GM21360 (cell line): ENCODE measurements at regions not wholly inside any gene's neighbourhood (a gene's known extent, or its start where the extent isn't known, plus 50 kb on each side); places are given as distances from the start of the nearest gene placed in this dataset.

ENCODE experiments used
- ATAC-seq: cut with Tn5 transposase; IDR thresholded peaks from one replicate; pipeline ENCODE4 v1.9.1; 2021; ENCODE audit warnings: mild to moderate bottlenecking, moderate library complexity; ENCODE audit not compliant: unreplicated experiment

- ATAC-seq = no peak
These were observed 349.4 kb downstream of the FAM181B start for GRCh38 chr11:82384308-82384707.

DNA sequence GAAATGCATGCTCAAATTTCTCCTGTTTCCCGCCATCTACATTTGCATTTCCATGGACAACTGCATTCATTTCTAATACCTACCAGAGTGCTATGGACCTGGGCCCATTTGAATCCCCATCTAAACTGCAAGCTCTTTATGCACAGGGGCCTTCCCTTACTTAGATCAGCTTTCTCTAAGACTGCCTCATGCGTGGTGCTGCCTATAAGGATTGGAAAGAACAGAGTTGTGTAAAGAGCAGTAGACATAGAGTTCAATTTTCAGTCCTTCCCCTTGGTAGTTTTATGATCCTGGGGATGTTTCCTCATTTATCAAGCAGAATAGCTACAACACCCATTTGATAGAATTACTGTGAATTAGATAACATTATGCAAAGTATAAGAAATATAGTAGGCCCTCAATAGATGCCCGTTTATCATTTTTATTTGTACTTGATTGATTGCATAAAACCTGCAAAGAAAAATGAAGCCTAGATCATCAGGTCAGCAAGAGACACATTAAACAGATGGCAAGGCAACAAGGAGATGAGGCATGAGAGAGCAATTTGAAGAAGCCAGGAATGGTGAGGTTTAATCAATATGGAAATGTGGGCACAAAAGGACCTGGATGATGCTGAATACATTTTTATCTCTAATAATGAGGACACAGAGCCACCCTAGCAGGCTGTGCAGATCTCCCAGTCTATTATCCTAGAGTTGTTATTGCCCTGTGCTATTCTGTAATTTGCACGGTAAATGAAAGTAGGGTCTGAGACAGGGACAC is 359.7 kb downstream of the FAM181B start:
- ATAC-seq = no peak

DNA sequence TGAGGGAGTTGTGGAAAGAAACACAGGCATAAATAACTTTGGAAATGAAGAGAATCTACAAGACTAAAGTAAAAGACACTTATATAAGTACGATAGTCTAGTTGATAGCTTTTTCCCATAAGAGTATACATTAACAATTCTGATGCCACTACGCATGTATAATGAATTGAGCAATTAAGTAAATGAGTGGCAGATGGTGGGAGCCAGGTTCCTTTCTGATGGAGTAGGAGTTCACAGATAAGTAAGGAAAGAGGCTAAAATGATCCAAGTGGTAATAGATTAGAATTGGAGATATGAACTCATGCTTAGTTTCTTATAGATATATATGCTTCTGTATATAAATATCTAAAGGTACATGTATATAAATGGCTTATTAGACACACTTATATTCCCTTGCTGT is 368.3 kb downstream of the FAM181B start:
- no peak for ATAC-seq

DNA sequence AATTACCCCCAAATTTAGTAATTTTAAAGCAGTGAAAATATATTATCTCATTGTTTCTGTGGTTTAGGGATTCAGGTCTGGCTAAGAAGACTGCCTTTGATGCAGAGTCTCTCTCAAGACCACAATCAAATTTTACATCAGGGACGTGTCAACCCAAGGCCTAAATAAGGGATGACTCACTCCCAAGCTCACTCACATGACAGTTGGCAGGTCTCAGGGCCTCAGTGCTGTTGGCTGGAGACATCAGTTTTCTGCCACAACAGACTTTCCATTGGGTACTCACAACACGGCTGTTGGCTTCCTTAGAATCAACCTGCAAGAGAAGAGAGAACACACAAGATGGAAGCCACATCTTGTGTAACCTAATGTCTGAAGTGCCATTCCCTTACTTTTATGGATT is 377.3 kb downstream of the FAM181B start:
- no peak for ATAC-seq

DNA sequence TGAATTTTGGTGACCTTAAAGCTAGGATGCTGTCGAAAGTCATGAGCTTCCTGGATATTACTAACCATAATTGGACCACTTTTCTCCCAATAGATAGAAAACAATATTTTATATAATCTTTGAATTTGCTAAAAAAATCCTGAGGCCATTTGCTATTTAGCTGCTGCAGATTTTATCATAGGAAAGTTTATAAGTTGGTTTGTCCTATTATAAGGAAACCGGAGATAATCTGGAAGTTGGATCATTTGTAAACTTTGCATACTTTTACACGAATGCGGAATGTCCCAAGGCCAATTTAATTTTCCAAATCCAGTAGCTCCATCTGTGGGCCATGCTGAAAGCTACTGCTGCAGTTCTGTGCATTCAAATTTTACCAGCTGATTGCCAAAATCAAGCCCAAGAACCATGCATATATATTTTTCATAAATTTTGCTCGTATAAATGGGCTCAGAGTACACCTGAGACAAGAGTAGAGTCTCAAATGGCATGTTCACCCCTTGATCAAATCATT is 378.3 kb downstream of the FAM181B start:
- no peak for ATAC-seq

GRCh38 chr11:82326853-82327252 is 406.8 kb downstream of the FAM181B start:
- ATAC-seq = no peak

- no peak for ATAC-seq
These were observed 412.5 kb downstream of the FAM181B start for GRCh38 chr11:82321206-82321605.

- peak; percentile 82 for ATAC-seq
These were observed 418.6 kb downstream of the FAM181B start for GRCh38 chr11:82315093-82315492.

DNA sequence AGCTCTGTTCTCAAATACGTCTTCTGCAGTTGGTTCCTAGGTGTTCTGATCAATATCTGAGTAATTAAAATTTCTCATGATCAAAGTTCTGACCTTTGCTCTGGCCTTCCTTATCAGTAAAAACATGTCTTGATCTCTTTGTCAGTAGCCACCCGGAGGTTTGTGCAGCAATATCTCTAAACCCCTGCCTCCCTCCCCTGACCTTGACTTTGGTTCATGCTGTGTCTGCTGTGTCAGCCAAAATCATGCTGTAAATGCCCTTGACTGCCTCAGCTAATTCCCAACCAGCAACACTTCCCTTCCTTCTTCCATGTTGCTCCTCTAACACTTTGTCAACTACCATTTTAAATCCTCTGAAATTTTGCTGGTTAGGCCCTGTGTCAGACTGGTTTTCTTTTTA is 424.7 kb downstream of the FAM181B start:
- ATAC-seq = no peak

DNA sequence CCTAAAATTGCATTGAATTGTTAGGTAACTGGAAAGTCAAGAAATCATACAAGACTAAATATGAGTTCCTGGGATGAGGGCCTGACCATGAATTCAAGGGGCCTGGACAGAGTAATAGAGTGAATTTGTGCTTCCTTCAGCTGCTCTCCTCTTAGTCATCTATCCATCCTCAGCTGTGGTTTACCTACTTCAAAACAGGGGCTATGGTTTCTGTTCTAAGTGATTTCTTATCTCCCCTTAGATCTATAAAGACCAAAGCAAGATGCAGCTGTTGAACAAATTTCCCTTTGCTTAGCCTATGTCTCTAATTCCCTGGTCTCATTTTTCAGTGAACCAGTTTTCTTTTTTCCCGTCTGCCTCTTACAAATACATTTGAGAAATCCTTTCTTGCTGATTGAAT is 428.5 kb downstream of the FAM181B start:
- ATAC-seq = no peak

GRCh38 chr11:82303671-82304070 is 430.0 kb downstream of the FAM181B start:
- no peak for ATAC-seq

GRCh38 chr11:82288471-82288870 is 445.2 kb downstream of the FAM181B start:
- no peak for ATAC-seq

DNA sequence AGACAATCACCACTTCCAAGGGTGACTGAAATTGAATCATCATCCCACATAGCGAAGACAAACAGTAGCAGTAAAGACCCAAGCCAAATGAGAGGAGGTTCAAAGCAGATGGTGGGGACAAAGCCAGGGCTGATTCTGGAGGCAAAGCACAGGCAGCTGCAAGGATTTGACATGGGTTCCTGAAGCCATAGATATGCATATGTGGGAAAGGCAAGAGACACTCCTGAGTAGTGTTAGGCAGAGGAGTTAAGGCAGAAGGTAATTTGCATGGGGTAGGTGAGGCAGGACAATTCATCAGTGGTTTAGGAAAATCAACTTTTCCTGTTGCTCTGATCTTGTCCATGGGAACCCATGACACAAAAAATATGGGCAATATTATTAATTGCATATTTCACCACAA is 462.8 kb downstream of the FAM181B start:
- no peak for ATAC-seq

- ATAC-seq = no peak
These were observed 465.0 kb downstream of the FAM181B start for GRCh38 chr11:82268627-82269026.

DNA sequence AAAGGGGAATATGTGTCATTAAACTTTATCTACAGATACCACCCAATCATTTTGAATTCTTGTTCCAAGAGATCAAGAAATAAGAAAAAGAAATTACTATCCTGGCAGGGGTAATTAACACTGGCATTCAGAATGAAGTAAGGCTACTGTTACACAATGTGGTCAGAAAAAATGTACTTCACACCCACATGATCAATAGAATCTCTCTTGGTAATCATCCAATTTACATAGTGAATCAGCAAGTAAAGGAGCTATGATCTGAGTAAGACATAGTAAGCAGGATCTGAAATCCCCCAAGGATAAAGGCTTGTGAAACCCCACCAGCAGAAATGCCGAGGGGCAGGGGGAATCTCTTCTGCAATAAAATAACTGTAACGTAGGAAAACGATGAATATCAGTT is 466.5 kb downstream of the FAM181B start:
- ATAC-seq = no peak

DNA sequence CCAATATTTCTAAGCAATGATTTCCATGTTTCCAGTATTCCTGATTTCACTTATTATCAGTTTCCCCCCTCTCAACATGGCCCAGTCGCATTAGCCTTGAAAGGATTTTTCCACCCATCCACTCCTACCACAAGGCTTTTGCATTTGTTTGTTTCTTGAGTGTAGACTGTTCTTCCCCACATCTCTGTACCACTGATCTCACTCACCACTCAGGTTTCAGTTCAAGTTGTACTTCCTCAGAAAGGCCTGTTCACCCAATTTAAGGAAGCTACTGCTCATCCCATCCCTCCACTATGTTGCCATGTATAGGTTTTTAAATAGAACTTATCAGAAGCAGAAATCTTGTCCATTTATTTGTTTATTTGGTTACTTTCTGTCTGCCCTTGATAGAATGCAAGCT is 472.3 kb downstream of the FAM181B start:
- ATAC-seq = no peak

GRCh38 chr11:82250047-82250446 is 483.6 kb downstream of the FAM181B start:
- ATAC-seq = no peak

DNA sequence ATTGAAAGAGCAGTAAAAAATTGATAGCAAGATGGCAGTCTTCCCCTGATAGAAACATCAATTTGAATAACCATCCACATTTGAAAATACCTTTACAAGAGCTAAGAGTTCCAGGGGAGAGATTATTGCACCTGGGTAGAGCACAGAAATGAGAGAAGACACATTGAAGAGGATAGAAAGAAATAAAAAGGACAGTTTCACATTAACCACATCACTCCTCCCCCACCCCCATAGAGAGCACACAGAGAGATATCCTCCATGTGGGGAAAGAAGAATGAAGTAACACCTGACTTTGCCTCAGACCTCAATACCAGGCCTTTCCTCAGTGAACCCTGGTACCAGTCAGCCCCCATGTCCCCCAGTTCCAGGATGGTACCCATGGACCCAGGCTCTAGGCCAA is 486.7 kb downstream of the FAM181B start:
- no peak for ATAC-seq

GRCh38 chr11:82239498-82239897 is 494.2 kb downstream of the FAM181B start:
- no peak for ATAC-seq

GRCh38 chr11:82234256-82234655 is 499.4 kb downstream of the FAM181B start:
- ATAC-seq = no peak

GRCh38 chr11:82233201-82233600 is 500.5 kb downstream of the FAM181B start:
- ATAC-seq = no peak

DNA sequence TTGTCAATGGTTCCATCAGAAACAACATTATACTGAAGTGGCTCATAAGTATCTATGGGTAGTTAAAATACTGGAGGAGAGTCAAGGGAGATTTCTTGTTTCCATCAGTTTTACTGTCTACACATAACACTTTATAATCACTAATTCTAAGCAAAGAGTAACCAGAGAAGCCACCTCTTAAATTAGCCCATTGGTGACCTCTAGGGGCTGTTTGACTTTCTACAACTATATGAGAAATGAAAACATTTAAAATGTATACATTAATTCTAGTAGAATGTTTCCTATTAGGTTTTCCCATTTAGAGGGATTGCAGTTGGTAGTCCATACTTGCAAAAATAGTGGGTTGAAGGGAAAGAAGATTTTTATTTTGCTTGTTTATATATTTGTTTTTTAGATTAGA is 504.3 kb downstream of the FAM181B start:
- peak; percentile 63 for ATAC-seq

DNA sequence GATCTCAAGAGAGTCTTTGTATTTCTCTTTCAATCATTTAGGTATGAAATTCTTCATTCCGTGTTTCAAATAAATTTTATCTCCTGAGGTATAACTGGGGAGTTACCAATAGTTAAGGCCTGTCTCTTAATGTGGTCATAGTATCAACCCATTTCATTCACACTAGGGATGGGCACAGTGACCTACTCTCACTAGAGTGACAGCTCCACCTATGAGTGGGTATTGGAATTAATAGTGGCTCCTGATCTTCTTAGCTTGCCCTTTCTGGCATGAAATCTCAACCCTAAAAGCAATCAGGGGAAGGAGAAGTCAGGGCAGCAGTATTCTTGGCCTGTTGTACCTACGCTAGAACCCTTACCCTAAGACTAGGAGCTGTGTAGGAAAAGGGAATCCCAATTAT is 507.7 kb downstream of the FAM181B start:
- ATAC-seq = no peak
